Keratinocyte (primary cell): ENCODE measurements at regions not wholly inside any gene's neighbourhood (a gene's known extent, or its start where the extent isn't known, plus 50 kb on each side); places are given as distances from the start of the nearest gene placed in this dataset.

ENCODE experiments used
- EZH2 ChIP-seq: IDR thresholded peaks from one replicate; pipeline ENCODE4 v1.6.1; 2012; ENCODE audit warnings: inconsistent platforms, mild to moderate bottlenecking, low read length, moderate library complexity
- TF ChIP-seq, protein P1 (sequence below), 3 experiments: IDR thresholded peaks in 1 of 3; conservative IDR thresholded peaks in 1 of 3; optimal IDR thresholded peaks in 1 of 3; 2 replicates in 2 of 3; 3 replicates in 1 of 3; pipeline versions ENCODE3 to v1.5.1; 2011; ENCODE audit warnings: low read length in 3 of 3, mild to moderate bottlenecking in 3 of 3, moderate library complexity in 2 of 3, control low read depth in 1 of 3, inconsistent platforms in 1 of 3; ENCODE audit not compliant: insufficient read depth in 2 of 3; ENCODE audit errors: extremely low read depth in 1 of 3

DNA sequence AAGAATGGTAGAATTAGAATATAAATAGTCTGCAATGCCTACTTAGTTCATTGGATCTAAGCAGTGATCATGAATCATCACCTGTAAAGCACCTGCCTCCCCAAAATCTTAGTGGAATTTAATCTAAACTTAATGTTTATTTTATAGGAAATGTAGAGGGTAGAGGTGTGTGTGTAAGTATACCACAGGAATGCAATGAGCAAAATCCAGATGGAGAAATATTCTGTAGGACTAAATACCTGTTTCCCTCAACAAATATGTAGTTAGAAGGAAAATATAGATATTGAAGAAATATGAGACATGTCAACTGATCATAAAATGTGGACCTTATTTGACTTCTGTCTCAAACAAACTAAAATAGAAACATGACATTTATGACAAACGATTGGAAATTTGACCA lies 839.2 kb upstream of the FBXO33 start:
- TF ChIP-seq, protein P1, sequence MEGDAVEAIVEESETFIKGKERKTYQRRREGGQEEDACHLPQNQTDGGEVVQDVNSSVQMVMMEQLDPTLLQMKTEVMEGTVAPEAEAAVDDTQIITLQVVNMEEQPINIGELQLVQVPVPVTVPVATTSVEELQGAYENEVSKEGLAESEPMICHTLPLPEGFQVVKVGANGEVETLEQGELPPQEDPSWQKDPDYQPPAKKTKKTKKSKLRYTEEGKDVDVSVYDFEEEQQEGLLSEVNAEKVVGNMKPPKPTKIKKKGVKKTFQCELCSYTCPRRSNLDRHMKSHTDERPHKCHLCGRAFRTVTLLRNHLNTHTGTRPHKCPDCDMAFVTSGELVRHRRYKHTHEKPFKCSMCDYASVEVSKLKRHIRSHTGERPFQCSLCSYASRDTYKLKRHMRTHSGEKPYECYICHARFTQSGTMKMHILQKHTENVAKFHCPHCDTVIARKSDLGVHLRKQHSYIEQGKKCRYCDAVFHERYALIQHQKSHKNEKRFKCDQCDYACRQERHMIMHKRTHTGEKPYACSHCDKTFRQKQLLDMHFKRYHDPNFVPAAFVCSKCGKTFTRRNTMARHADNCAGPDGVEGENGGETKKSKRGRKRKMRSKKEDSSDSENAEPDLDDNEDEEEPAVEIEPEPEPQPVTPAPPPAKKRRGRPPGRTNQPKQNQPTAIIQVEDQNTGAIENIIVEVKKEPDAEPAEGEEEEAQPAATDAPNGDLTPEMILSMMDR (optimal IDR thresholded peaks at IDR 0.05 in 1 of 3, IDR thresholded peaks at IDR 0.05 in 1 of 3, conservative IDR thresholded peaks at IDR 0.05 in 1 of 3; ENCODE audit: extremely low read depth in 1 of 3, insufficient read depth in 2 of 3, low read length in 3 of 3) = no peak
- TF ChIP-seq EZH2 = no peak
